Nephron (organoid): ENCODE measurements at regions not wholly inside any gene's neighbourhood (a gene's known extent, or its start where the extent isn't known, plus 50 kb on each side); places are given as distances from the start of the nearest gene placed in this dataset.

ENCODE experiments used
- H3K27ac Mint-ChIP-seq, 3 experiments: 2 replicates each; pipeline ENCODE4 v1.8.0; 2020; ENCODE audit warnings: mixed read lengths in 3 of 3, mild to moderate bottlenecking in 2 of 3, moderate library complexity in 1 of 3
- H3K27me3 Mint-ChIP-seq: 2 replicates; pipeline ENCODE4 v1.8.0; 2021; ENCODE audit warnings: low read depth, mild to moderate bottlenecking, moderate library complexity, mixed read lengths
- H3K36me3 Mint-ChIP-seq: 2 replicates; pipeline ENCODE4 v1.8.0; 2020; ENCODE audit warnings: low read depth, mixed read lengths
- H3K4me1 Mint-ChIP-seq: 2 replicates; pipeline ENCODE4 v1.8.0; 2020; ENCODE audit warnings: mixed read lengths
- H3K4me3 Mint-ChIP-seq, 3 experiments: 2 replicates each; pipeline ENCODE4 v1.8.0; 2020; ENCODE audit warnings: mild to moderate bottlenecking in 3 of 3, mixed read lengths in 3 of 3, moderate library complexity in 2 of 3
- H3K9me3 Mint-ChIP-seq: 2 replicates; pipeline ENCODE4 v1.8.0; 2020; ENCODE audit warnings: mixed read lengths
- TF ChIP-seq, protein P1 (sequence below), 3 experiments: fragments of 200-600 bp; sonication (generic); IDR thresholded peaks; one replicate each; pipeline ENCODE4 v1.5.0; 2021; ENCODE audit warnings: antibody characterized with exemption in 3 of 3; ENCODE audit not compliant: unreplicated experiment in 3 of 3

DNA sequence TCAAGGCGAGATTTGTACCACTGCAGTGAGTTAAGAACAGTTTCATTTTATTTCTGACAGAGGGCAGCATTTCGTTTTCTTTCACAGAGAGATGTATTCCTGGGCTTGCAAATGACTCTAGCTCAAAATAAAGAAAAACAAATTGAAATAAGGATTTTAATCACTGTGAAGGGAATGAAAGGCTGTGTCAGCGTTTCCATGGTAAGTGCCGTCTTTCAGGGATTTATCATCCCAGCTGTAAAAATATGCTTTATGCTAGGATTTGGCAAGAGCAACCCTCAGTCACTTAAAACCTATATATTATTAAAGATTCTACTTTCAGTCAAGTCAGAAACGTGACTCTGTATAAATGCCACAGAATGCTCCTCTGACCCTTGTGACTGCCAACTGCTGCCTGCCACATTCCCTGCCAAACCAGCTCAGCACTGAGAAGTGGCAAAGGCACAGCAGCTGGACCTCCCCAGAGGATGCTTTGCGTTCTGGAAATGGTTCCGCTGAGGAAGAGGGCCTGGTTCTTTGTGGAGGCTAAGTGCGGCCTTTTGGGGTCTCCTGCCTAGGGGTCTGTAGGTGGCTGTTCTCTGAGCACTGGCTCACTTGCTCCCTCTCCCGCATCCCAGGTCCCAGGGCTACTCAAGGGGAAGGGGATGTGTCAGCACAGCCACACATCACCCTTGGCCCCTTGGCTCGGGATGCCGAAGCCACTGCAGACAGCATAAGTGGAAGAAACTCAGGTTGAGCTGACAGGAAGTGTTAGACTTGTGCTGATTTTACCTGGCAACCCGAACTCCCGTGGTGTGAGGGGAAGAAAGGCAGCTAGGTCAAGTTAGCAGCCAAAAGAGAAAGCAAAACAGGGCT, 56.6 kb upstream of the POMGNT2 start:
- peaks cover 14% of the 10 kb centered on the region for H3K9me3 Mint-ChIP-seq
- peaks cover 12% of the 10 kb centered on the region for H3K4me1 Mint-ChIP-seq
- H3K27ac Mint-ChIP-seq = peak overlapping the region; percentile 34 to 91 (median 41)
- H3K27me3 Mint-ChIP-seq = peaks cover 13% of the 10 kb centered on the region
- no peak overlapping the region for H3K4me3 Mint-ChIP-seq
- TF ChIP-seq, protein P1, sequence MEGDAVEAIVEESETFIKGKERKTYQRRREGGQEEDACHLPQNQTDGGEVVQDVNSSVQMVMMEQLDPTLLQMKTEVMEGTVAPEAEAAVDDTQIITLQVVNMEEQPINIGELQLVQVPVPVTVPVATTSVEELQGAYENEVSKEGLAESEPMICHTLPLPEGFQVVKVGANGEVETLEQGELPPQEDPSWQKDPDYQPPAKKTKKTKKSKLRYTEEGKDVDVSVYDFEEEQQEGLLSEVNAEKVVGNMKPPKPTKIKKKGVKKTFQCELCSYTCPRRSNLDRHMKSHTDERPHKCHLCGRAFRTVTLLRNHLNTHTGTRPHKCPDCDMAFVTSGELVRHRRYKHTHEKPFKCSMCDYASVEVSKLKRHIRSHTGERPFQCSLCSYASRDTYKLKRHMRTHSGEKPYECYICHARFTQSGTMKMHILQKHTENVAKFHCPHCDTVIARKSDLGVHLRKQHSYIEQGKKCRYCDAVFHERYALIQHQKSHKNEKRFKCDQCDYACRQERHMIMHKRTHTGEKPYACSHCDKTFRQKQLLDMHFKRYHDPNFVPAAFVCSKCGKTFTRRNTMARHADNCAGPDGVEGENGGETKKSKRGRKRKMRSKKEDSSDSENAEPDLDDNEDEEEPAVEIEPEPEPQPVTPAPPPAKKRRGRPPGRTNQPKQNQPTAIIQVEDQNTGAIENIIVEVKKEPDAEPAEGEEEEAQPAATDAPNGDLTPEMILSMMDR (IDR thresholded peaks at IDR 0.05; ENCODE audit: unreplicated experiment in 3 of 3) = peak; percentile 57 to 58 (median 58)
- peaks cover 5% of the 10 kb centered on the region for H3K36me3 Mint-ChIP-seq

DNA sequence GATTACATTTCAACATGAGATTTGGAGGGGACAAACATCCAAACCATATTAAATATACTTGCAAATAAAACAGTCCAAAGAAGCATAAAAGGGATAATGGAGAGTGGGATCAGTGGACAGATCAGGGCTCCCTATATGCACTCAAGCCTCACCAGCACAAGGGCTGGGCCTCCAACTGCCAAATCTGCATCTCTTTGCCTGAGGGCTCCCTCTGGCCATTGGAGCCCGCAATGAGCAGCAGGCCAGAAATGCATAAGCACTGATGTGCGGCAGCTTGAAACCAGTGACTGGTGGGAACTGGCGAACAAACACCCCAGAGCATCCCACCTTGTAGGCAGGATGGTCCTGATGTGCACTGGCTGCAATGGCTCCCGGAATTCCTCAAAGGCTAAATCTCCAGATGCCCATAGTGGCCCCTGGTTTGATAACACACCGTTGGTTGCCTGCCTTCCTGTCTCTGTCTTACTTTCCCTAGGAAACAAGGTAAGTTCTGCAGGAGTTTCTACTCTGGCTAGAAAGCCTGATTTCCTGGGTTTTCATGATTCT, 55.9 kb upstream of the POMGNT2 start:
- Mint-ChIP-seq H3K27me3 (peaks cover 13% of the 10 kb centered on the region), H3K9me3 (peaks cover 11% of the 10 kb centered on the region), H3K27ac (peak overlapping the region; percentile 34 to 91 (median 35)), H3K4me3 (no peak overlapping the region), H3K4me1 (peaks cover 12% of the 10 kb centered on the region), H3K36me3 (peaks cover 5% of the 10 kb centered on the region)
- TF ChIP-seq, protein P1 (IDR thresholded peaks at IDR 0.05; ENCODE audit: unreplicated experiment in 3 of 3) = no peak

DNA sequence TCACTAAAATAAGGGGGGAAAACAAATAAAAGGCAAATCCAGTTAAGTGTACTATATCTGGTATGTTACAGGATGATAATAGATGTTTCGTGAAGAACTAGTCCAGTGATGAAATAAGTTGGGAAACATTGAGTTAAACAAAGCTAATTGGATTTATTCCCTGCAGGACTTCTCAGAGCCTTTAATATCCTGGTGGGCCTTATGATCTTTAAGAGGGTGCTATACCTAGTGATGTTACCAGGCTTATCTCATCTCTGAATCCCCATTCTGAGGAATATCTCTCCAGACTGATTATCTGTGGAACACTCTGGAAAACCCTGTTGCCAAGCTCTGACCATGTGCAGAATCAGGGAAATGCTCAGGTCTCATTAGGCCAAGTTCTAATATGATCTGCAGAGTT, 54.8 kb upstream of the POMGNT2 start:
- H3K27ac Mint-ChIP-seq = no peak overlapping the region
- peaks cover 16% of the 10 kb centered on the region for H3K4me1 Mint-ChIP-seq
- peaks cover 2% of the 10 kb centered on the region for H3K9me3 Mint-ChIP-seq
- no peak overlapping the region for H3K4me3 Mint-ChIP-seq
- TF ChIP-seq, protein P1 (IDR thresholded peaks at IDR 0.05; ENCODE audit: unreplicated experiment in 3 of 3) = no peak
- H3K36me3 Mint-ChIP-seq = no peaks in the 10 kb centered on the region
- peaks cover 17% of the 10 kb centered on the region for H3K27me3 Mint-ChIP-seq

DNA sequence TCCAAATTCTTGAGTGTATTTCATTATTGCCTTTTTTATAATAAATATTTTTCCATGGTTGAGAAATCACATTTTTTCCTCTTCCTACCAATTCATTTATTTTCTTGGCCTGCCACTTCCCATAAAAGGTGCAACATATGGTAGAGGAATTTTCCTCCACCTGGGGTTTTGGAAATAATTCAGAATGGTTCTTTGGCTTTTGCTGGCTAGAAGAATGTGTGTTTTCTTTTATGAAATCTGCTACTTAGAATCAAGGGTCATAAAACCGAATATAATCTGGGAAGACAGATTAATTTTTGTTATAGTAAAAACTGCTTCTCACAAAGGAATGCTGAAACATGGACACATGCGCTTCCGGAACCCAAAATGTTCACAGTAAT, 54.0 kb upstream of the POMGNT2 start:
- Mint-ChIP-seq H3K36me3 (no peaks in the 10 kb centered on the region), H3K27me3 (peaks cover 22% of the 10 kb centered on the region), H3K27ac (no peak overlapping the region), H3K9me3 (no peaks in the 10 kb centered on the region), H3K4me1 (peaks cover 24% of the 10 kb centered on the region), H3K4me3 (no peak overlapping the region)
- TF ChIP-seq, protein P1 (IDR thresholded peaks at IDR 0.05; ENCODE audit: unreplicated experiment in 3 of 3) = no peak

DNA sequence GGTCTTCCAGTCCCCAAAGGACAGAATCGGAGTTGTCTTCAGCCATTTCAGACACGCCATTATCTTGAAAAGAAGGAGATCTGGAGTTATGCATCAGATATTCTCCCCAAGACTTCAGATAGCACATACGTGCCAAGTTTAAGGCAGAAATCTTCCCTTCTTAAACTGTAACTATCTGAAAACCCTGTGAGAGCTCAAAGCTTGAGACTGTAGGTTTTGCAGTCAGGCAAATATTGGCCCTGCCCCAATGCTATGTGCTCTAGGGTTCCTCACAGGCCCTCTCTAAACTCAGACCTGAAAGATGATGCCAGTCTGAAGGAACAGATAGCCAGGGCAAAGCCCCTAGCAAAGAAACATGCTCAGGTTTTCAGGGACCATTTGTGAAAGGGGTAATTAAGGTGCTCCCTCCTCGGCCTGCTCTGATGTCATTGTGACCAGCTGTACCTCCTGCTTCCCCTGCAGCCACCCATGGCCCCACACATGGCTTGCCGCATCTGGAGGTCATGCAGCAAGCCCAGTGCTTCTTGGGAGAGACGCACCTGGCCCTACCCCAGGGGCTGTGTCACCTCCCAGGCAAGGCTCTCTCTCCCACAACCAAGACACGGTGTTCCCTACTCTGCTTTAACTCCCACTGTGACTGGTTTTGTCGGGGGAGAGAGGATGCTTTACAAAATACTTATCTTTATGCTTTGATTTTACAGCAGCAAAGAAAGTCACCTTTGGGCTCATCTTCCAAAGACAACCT, 53.4 kb upstream of the POMGNT2 start:
- Mint-ChIP-seq H3K4me3 (no peak overlapping the region), H3K4me1 (peaks cover 29% of the 10 kb centered on the region), H3K9me3 (no peaks in the 10 kb centered on the region), H3K27me3 (peaks cover 18% of the 10 kb centered on the region), H3K27ac (no peak overlapping the region), H3K36me3 (no peaks in the 10 kb centered on the region)
- TF ChIP-seq, protein P1 (IDR thresholded peaks at IDR 0.05; ENCODE audit: unreplicated experiment in 3 of 3) = no peak
